Kidney tubule cell (primary cell): ENCODE measurements at regions not wholly inside any gene's neighbourhood (a gene's known extent, or its start where the extent isn't known, plus 50 kb on each side); places are given as distances from the start of the nearest gene placed in this dataset.
A peak's percentile ranks its signal among the peaks of the same experiment; 100 is the strongest.

Experiments
- DNase-seq: peaks from one replicate; pipeline ENCODE4 v3.0.0-alpha.2; 2018; ENCODE audit warnings: low spot score

DNA sequence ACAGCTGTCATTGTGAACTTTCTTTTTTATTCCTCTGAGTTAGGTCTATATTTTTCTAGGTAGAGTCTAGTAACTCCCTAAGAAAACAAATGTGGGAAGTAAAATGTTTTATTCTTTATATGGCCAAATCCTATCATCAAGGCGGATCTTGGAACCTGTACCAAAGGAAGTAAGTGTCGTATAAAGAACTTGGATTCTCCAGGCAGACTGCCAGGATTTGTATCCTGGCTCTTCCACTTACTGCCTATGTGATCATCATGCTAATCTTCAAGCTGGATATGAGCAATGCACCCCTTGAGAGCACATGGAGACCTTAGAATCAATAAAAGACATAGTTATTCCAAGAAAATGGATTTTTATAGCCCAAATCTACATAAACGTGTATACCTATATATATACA lies 286.5 kb downstream of the PCDH17 start:
- DNase-seq, result no peak

DNA sequence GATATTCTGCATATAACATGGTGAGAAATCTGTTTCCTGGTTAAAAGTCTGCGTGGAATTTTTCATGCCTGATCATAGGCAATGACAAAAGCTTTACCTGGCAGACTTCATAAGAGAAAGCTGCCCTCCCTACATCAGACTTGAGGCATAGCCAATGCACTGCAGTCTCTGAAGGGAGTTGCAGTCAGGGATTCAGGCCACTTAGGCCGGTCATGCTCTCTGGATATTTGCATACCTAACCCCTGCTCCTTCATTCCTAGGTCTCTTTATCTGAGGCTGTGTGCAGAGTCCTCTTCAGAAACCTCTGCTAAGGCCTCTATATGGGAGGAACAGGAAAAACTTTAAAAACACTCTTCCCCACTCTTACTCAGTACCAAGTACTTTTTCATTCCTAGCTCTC lies 287.4 kb downstream of the PCDH17 start:
- DNase-seq, result no peak

DNA sequence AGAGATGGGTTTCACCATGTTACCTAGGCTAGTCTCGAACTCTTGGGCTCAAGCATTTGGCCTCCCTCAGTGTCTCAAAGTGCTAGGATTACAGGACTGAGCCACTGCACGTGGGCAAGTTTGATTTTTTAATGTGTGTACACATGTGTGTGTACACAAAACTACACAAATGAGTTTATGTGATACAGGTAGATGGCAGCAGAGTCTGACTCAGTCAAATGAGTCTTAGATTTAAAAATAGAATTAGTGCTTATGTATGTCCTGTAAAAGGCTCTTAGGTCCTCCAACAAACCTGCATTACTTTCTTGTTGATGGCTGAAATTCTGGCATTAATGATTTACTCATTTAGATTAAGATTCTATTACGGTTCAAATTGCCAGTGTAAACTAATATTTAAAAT lies 293.7 kb downstream of the PCDH17 start:
- no peak for DNase-seq

DNA sequence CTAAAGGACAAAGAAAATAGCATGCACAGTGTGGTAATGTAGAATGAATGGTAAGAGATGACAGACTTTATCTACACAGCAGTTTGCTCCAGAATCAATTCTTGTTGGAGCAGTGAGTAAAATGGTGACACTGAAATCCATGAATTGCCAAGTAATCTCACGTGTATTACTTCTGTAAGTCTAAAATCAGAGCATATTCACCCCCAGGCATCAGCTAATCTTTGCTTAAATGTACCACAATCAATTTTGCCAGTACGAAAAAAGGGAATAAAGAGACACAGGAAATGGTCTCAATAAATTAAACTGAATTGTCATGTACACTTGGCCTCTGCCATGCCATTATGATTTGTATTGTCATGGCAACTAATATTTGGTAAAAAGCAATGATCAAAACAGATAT lies 294.2 kb downstream of the PCDH17 start:
- DNase-seq, result no peak

GRCh38 chr13:57932061-57932460 lies 300.5 kb downstream of the PCDH17 start:
- no peak for DNase-seq

- no peak for DNase-seq
Measured at GRCh38 chr13:57933606-57934005, 302.1 kb downstream of the PCDH17 start.

- no peak for DNase-seq
Measured at GRCh38 chr13:57935965-57936364, 304.4 kb downstream of the PCDH17 start.

GRCh38 chr13:57946361-57946760 lies 314.8 kb downstream of the PCDH17 start:
- DNase-seq, result no peak

DNA sequence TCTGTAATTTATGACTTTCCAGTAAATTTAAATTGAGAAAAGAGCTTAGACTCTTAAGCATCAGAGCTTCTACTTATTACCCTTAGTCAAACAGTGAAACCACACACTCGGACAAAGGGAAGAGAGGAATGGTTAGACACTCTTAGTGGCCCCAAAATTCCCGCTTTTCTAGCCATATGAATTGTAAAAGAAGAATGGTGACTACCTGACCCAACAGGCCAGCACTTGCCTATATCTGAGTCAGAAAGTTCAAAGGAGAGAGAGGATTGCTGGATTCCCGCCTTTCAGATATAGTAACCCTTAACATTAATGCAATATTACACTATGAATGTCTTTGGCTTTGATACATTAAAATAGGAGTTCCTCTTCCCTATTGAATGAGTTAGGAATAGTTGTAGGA lies 317.3 kb downstream of the PCDH17 start:
- DNase-seq, result no peak

DNA sequence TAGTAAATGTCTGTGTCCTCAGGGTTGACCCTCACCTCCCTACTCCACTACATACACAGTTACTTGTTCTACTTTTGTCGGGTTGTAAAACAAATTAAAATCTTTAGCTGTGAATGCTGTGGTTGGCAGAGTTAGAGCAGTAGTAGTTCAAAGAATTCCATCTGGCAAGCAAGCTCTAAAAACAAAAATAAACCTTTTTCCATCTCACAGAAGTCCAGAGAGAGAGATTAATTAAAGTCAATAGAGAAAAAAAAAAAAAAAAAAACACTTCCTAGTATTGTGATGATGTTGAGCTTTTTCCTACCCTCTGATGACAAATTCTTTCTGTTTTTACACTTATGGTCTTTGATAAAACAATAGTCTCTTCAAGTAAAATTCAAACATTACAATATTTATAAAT lies 338.4 kb downstream of the PCDH17 start:
- DNase-seq, result no peak

GRCh38 chr13:57970404-57970803 lies 338.9 kb downstream of the PCDH17 start:
- no peak for DNase-seq

- DNase-seq, result no peak
Measured at GRCh38 chr13:57982782-57983181, 351.2 kb downstream of the PCDH17 start.

DNA sequence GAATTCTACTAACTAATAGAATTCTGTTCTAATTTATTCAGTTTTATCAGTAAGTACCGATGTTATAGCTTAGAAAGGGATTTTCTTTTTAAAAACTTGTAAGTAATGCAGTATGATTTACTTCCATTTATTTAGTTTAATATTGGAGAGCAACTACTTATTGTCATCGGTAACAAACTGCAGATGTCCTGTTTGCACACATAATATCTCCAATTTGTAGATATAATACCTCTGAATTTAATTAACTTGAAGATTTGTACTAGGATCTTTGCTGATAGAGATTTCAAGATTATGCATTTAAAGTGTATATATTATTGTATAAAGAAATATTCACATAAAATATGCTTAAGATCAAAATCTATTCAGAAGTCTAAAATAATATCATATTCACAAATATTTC lies 356.7 kb downstream of the PCDH17 start:
- DNase-seq, result no peak

GRCh38 chr13:57991041-57991440 lies 359.5 kb downstream of the PCDH17 start:
- DNase-seq, result no peak

GRCh38 chr13:57992416-57992815 lies 360.9 kb downstream of the PCDH17 start:
- no peak for DNase-seq

GRCh38 chr13:57996717-57997116 lies 365.2 kb downstream of the PCDH17 start:
- no peak for DNase-seq

- DNase-seq, result no peak
Measured at GRCh38 chr13:58004751-58005150, 373.2 kb downstream of the PCDH17 start.

DNA sequence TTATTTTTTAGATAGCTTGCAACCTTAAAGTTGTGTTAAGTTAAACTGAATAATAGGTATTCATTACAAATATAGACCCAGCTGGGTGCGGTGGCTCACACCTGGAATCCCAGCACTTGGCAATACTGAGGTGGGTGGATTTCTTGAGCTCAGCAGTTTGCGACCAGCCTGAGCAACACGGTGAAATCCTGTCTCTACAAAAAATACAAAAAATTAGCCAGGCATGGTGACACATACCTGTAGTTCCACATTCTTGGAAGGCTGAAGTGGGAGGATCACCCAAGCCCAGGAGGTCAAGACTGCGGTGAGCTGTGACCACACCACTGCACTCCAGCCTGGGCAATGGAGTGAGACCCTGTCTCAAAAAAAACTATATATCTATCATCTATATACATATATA lies 386.5 kb downstream of the PCDH17 start:
- DNase-seq, result peak; percentile 79

DNA sequence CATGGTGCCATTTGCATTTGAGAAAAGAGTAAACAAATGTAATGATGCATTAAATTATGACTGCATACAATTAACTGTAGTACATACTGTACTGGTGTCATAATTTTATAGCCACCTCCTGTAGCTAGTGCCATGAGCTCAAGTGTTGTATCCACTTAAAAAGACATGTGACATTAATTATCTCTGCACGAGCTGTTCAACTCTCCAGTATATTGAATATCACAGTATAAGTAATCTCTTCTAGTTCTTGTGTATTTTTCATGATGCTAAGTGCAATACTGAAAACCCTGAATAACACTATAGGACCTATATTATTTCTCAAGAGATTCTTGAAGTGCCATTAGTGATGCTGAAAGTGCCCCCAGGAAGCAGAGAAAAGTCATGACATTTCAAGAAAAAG lies 387.3 kb downstream of the PCDH17 start:
- DNase-seq, result no peak

GRCh38 chr13:58024103-58024502 lies 392.6 kb downstream of the PCDH17 start:
- no peak for DNase-seq

DNA sequence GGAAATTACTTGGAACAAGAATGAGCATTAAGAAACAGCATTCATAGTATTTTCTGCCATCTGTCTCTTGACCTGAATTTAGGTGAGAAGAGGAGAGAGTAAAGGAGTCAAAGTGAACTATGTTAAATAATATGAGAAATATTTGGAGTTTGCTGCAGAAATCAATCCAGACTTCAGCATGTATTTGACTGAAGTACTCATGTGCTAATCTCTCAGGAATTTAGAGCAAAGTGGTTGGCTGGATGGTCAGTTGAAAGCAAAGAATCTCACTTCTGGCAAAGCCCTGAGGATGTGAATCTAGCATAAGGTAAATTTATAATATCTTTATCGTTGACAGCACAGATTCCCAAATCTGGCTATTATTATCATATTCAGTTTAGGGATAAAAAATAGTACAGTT lies 394.3 kb downstream of the PCDH17 start:
- peak; percentile 6 for DNase-seq

GRCh38 chr13:58032676-58033460 lies 401.3 kb downstream of the PCDH17 start:
- no peak for DNase-seq

DNA sequence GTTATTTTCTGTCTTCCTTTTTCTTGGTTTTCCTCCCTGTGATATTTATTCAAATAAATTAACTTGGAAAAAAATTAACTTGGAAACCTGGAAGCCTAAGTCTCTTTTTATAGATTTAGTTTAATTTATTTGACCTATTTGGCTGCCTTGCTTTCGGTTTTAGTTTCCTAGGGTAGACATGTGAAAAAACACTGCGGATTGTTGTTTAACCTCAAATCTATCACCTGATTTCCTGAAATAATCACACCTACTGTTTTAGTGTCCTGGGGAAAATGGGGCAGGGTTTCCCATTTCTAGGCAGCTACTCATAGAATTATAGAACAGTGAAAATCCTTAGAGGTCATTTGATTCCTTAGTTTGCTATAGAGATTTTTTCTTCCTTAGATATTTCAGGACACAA lies 412.4 kb downstream of the PCDH17 start:
- peak; percentile 4 for DNase-seq

DNA sequence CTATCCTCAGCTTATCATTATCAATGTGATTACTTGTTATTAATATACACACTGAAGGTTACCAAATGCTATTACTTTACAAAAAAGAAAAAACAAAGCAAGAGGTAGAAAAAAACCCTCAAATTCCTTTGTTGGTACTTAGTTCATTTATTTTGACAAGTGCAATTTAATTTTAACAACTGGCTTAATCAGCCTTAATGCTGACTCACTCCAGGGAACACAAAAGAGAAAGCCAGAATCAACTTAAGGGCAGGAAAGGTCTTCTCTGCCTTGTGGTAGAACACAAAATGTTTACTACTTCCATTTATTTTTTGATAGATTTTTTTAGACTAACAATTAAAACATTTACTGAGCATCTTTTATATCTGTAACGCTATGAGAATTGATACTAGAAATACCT lies 417.1 kb downstream of the PCDH17 start:
- DNase-seq, result peak; percentile 14
